Astrocyte (in vitro differentiated cells and primary cell): ENCODE measurements at regions not wholly inside any gene's neighbourhood (a gene's known extent, or its start where the extent isn't known, plus 50 kb on each side); places are given as distances from the start of the nearest gene placed in this dataset.

Source experiments
- CTCF ChIP-seq: IDR thresholded peaks from 2 replicates; pipeline ENCODE4 v1.5.1; 2011; ENCODE audit warnings: low read depth, mild to moderate bottlenecking, inconsistent platforms, low read length, moderate library complexity; ENCODE audit not compliant: insufficient read depth
- EZH2 ChIP-seq: IDR thresholded peaks from 2 replicates; pipeline ENCODE4 v1.6.1; 2012; ENCODE audit warnings: mild to moderate bottlenecking, low read length, inconsistent platforms; ENCODE audit not compliant: insufficient read depth

- TF ChIP-seq CTCF, result no peak
- no peak for TF ChIP-seq EZH2
Observed at GRCh38 chr10:123536176-123536845, 129.8 kb upstream of the GPR26 start.
